ENCODE measurements at regions not wholly inside any gene's neighbourhood (a gene's known extent, or its start where the extent isn't known, plus 50 kb on each side); places are given as distances from the start of the nearest gene placed in this dataset.

- peak; percentile 21; the same call in 2 of the 3 replicates for ATAC-seq
- H3K4me2 ChIP-seq: no peak overlapping the region
These were observed 121.2 kb downstream of the SPP2 start for GRCh38 chr2:234171666-234172065.

More at GRCh38 chr2:234171666-234172065, 121.2 kb downstream of the SPP2 start:
- 0 out of 2 replicates have a peak overlapping the region, but pooled peaks have one; percentile 28 for H2AFZ ChIP-seq
- no peak overlapping the region for H3K4me3 ChIP-seq
- H3K36me3 ChIP-seq (ENCODE audit: insufficient read depth): no peaks in the 10 kb centered on the region
- Mint-ChIP-seq H3K27me3 (ENCODE audit: insufficient read depth, low read depth, poor library complexity) (no peaks in the 10 kb centered on the region), H3K36me3 (ENCODE audit: low read depth) (no peaks in the 10 kb centered on the region), H3K9me3 (no peaks in the 10 kb centered on the region), H3K4me1 (peaks cover 16% of the 10 kb centered on the region), H3K4me3 (no peak overlapping the region), H3K27ac (no peak overlapping the region)
- H3K4me1 ChIP-seq (ENCODE audit: insufficient read depth): peaks cover 18% of the 10 kb centered on the region
- no peaks in the 10 kb centered on the region for H3F3A ChIP-seq (replicated peaks; ENCODE audit: low read depth)
- TF ChIP-seq ZNF331 (CRISPR knock-in tag; IDR thresholded peaks at IDR 0.05; ENCODE audit: low read depth) (no peak), EZH2 (IDR thresholded peaks at IDR 0.05; ENCODE audit: low read depth, unreplicated experiment) (no peak), CREB1 (CRISPR knock-in tag; IDR thresholded peaks at IDR 0.05; ENCODE audit: low read depth) (no peak), NANOG (IDR thresholded peaks at IDR 0.05; ENCODE audit: borderline replicate concordance) (no peak), ZNF114 (CRISPR knock-in tag; IDR thresholded peaks at IDR 0.05) (no peak), JUNB (IDR thresholded peaks at IDR 0.05; ENCODE audit: unreplicated experiment) (no peak), ETS1 (IDR thresholded peaks at IDR 0.05) (no peak), ZNF462 (CRISPR knock-in tag; IDR thresholded peaks at IDR 0.05) (no peak), POLR2AphosphoS5 (IDR thresholded peaks at IDR 0.05; ENCODE audit: low read depth) (no peak), EZH2phosphoT487 (IDR thresholded peaks at IDR 0.05; ENCODE audit: unreplicated experiment) (no peak), REST (IDR thresholded peaks at IDR 0.05; ENCODE audit: unreplicated experiment) (no peak), CTCF (conservative IDR thresholded peaks at IDR 0.05; ENCODE audit: low read depth in 2 of 2) (no peak), STAT1 (IDR thresholded peaks at IDR 0.05; ENCODE audit: unreplicated experiment) (no peak)
- 0 out of 2 replicates have a peak, but pooled peaks cover 3% of the 10 kb centered on the region for H3K9me2 ChIP-seq (ENCODE audit: insufficient read depth)
- H3K27me3 ChIP-seq (ENCODE audit: insufficient read depth): no peaks in the 10 kb centered on the region
- no peak for DNase-seq (ENCODE audit: low spot score)
- no peaks in the 10 kb centered on the region for H3K79me2 ChIP-seq (replicated peaks; ENCODE audit: insufficient read depth)
- H4K20me1 ChIP-seq (replicated peaks; ENCODE audit: insufficient read depth): no peaks in the 10 kb centered on the region
- no peak overlapping the region for H3K27ac ChIP-seq (ENCODE audit: low read depth)
